ENCODE measurements at regions not wholly inside any gene's neighbourhood (a gene's known extent, or its start where the extent isn't known, plus 50 kb on each side); places are given as distances from the start of the nearest gene placed in this dataset.

DNA sequence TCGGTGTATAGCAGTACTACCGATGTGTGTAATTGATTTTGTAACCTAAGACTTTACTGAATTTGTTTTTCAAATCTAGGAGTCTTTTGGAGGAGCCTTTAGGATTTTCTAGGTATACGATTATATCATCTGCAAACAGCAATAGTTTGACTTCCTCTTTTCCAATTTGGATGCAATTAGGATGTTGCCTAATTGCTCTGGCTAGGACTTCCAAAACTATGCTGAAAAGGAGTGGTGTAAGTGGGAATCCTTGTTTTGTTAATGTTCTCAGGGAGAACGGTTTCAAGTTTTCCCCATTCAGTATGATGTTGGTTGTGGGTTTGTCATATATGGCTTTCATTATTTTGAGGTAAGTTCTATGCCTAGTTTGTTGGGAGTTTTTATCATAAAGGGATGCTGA lies 171.6 kb upstream of the PDE3A start:
- TF ChIP-seq, protein P1, sequence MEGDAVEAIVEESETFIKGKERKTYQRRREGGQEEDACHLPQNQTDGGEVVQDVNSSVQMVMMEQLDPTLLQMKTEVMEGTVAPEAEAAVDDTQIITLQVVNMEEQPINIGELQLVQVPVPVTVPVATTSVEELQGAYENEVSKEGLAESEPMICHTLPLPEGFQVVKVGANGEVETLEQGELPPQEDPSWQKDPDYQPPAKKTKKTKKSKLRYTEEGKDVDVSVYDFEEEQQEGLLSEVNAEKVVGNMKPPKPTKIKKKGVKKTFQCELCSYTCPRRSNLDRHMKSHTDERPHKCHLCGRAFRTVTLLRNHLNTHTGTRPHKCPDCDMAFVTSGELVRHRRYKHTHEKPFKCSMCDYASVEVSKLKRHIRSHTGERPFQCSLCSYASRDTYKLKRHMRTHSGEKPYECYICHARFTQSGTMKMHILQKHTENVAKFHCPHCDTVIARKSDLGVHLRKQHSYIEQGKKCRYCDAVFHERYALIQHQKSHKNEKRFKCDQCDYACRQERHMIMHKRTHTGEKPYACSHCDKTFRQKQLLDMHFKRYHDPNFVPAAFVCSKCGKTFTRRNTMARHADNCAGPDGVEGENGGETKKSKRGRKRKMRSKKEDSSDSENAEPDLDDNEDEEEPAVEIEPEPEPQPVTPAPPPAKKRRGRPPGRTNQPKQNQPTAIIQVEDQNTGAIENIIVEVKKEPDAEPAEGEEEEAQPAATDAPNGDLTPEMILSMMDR (IDR thresholded peaks at IDR 0.05 in 2 of 3, conservative IDR thresholded peaks at IDR 0.05 in 1 of 3; ENCODE audit: borderline replicate concordance in 1 of 3, insufficient read depth in 1 of 3, low read depth in 2 of 3, low read length in 2 of 3): no peak
- TF ChIP-seq EZH2 (IDR thresholded peaks at IDR 0.05) (no peak), SP1 (IDR thresholded peaks at IDR 0.05; ENCODE audit: low read depth) (no peak), JUND (IDR thresholded peaks at IDR 0.05) (no peak), POLR2A (IDR thresholded peaks at IDR 0.05; ENCODE audit: borderline replicate concordance, extremely low read depth, insufficient read depth, insufficient read length) (no peak), EGR1 (IDR thresholded peaks at IDR 0.05; ENCODE audit: low read depth) (no peak), EZH2phosphoT487 (IDR thresholded peaks at IDR 0.05; ENCODE audit: borderline replicate concordance) (no peak), RAD21 (IDR thresholded peaks at IDR 0.05; ENCODE audit: low read depth) (no peak), SRF (IDR thresholded peaks at IDR 0.05; ENCODE audit: low read depth) (no peak), CEBPB (IDR thresholded peaks at IDR 0.05; ENCODE audit: low read depth) (no peak)
- TF ChIP-seq, protein P2, sequence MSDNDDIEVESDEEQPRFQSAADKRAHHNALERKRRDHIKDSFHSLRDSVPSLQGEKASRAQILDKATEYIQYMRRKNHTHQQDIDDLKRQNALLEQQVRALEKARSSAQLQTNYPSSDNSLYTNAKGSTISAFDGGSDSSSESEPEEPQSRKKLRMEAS (IDR thresholded peaks at IDR 0.05): no peak
- TF ChIP-seq, protein P3, sequence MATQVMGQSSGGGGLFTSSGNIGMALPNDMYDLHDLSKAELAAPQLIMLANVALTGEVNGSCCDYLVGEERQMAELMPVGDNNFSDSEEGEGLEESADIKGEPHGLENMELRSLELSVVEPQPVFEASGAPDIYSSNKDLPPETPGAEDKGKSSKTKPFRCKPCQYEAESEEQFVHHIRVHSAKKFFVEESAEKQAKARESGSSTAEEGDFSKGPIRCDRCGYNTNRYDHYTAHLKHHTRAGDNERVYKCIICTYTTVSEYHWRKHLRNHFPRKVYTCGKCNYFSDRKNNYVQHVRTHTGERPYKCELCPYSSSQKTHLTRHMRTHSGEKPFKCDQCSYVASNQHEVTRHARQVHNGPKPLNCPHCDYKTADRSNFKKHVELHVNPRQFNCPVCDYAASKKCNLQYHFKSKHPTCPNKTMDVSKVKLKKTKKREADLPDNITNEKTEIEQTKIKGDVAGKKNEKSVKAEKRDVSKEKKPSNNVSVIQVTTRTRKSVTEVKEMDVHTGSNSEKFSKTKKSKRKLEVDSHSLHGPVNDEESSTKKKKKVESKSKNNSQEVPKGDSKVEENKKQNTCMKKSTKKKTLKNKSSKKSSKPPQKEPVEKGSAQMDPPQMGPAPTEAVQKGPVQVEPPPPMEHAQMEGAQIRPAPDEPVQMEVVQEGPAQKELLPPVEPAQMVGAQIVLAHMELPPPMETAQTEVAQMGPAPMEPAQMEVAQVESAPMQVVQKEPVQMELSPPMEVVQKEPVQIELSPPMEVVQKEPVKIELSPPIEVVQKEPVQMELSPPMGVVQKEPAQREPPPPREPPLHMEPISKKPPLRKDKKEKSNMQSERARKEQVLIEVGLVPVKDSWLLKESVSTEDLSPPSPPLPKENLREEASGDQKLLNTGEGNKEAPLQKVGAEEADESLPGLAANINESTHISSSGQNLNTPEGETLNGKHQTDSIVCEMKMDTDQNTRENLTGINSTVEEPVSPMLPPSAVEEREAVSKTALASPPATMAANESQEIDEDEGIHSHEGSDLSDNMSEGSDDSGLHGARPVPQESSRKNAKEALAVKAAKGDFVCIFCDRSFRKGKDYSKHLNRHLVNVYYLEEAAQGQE (IDR thresholded peaks at IDR 0.05; ENCODE audit: low read depth): no peak
